Suppressor macrophage (primary cell): ENCODE measurements at regions not wholly inside any gene's neighbourhood (a gene's known extent, or its start where the extent isn't known, plus 50 kb on each side); places are given as distances from the start of the nearest gene placed in this dataset.
A peak's percentile ranks its signal among the peaks of the same experiment; 100 is the strongest.

Source experiments
- DNase-seq, 4 experiments: peaks; one replicate each; pipeline ENCODE4 v3.0.0-alpha.2; 2020 to 2022

GRCh38 chrX:45807572-45808425, 607.1 kb upstream of the DIPK2B start:
- DNase-seq = peak in 3 of 4 experiments; percentile 7 to 51 (median 31)

- peak in 2 of 4 experiments; percentile 7 to 19 for DNase-seq
Observed at GRCh38 chrX:45806410-45807121, 605.9 kb upstream of the DIPK2B start.

- DNase-seq = no peak
Observed at GRCh38 chrX:45804276-45804675, 603.6 kb upstream of the DIPK2B start.

GRCh38 chrX:45803383-45803921, 602.8 kb upstream of the DIPK2B start:
- peak; percentile 69 to 86 (median 78) for DNase-seq

GRCh38 chrX:45801554-45801953, 600.9 kb upstream of the DIPK2B start:
- peak in 2 of 4 experiments; percentile 53 to 65 for DNase-seq

GRCh38 chrX:45800746-45801453, 600.2 kb upstream of the DIPK2B start:
- peak in 2 of 4 experiments; percentile 28 to 59 for DNase-seq

GRCh38 chrX:45799576-45799975, 598.9 kb upstream of the DIPK2B start:
- DNase-seq = no peak

- no peak for DNase-seq
Observed at GRCh38 chrX:45795546-45795945, 594.9 kb upstream of the DIPK2B start.

GRCh38 chrX:45794995-45795337, 594.3 kb upstream of the DIPK2B start:
- no peak for DNase-seq

GRCh38 chrX:45794323-45794994, 593.8 kb upstream of the DIPK2B start:
- no peak for DNase-seq

- DNase-seq = peak in 3 of 4 experiments; percentile 59 to 70 (median 69)
Observed at GRCh38 chrX:45788941-45789348, 588.3 kb upstream of the DIPK2B start.

- DNase-seq = no peak
Observed at GRCh38 chrX:45788315-45788714, 587.6 kb upstream of the DIPK2B start.

- no peak for DNase-seq
Observed at GRCh38 chrX:45784590-45784989, 583.9 kb upstream of the DIPK2B start.

- DNase-seq = peak in 1 of 4 experiments; percentile 32
Observed at GRCh38 chrX:45783002-45783401, 582.3 kb upstream of the DIPK2B start.

GRCh38 chrX:45781901-45782553, 581.4 kb upstream of the DIPK2B start:
- peak; percentile 34 to 65 (median 52) for DNase-seq

- DNase-seq = peak; percentile 44 to 75 (median 68)
Observed at GRCh38 chrX:45778616-45779015, 577.9 kb upstream of the DIPK2B start.

GRCh38 chrX:45777366-45777765, 576.7 kb upstream of the DIPK2B start:
- DNase-seq = peak in 1 of 4 experiments; percentile 5

GRCh38 chrX:45775468-45775867, 574.8 kb upstream of the DIPK2B start:
- DNase-seq = no peak

- DNase-seq = peak; percentile 15 to 63 (median 60)
Observed at GRCh38 chrX:45774961-45775360, 574.3 kb upstream of the DIPK2B start.

- no peak for DNase-seq
Observed at GRCh38 chrX:45773572-45773971, 572.9 kb upstream of the DIPK2B start.

GRCh38 chrX:45771560-45772340, 571.1 kb upstream of the DIPK2B start:
- DNase-seq = peak; percentile 61 to 71 (median 64)
